ENCODE measurements at regions not wholly inside any gene's neighbourhood (a gene's known extent, or its start where the extent isn't known, plus 50 kb on each side); places are given as distances from the start of the nearest gene placed in this dataset.

DNA sequence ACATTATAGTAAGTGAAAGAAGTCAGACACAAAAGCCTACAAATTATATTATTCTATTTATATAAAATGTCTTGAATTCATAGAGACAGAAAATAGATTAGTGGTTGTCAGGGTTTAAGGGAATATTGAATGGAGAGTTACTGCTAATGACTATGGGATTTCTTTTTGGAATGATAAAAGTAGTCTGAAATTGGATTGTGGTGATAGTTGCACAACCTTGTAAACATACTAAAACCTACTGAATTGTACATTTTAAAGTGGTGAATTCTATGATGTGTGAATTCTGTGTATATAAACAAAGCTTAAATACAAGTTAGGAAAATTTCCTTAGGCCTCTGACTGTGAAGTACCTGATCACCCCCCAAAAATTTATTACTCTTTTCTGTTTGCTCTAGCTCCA is 343.1 kb downstream of the TFAP2B start:
- Histone ChIP-seq H4K20me1 (ENCODE audit: insufficient read depth) (no peaks in the 10 kb centered on the region), H3K36me3 (ENCODE audit: insufficient read depth) (no peaks in the 10 kb centered on the region), H3K4me1 (ENCODE audit: low read depth, poor library complexity, severe bottlenecking) (no peaks in the 10 kb centered on the region), H3K4me3 (IDR thresholded peaks at IDR 0.05; ENCODE audit: insufficient read depth, low read depth, low read length) (no peak overlapping the region), H3K9ac (no peak overlapping the region), H2AFZ (ENCODE audit: low read depth) (no peak overlapping the region), H3K4me2 (no peak overlapping the region), H3K27me3 (ENCODE audit: insufficient read depth, low read depth) (no peaks in the 10 kb centered on the region), H3K27ac (no peak overlapping the region), H3K79me2 (ENCODE audit: insufficient read depth, low read depth) (no peaks in the 10 kb centered on the region)
- TF ChIP-seq, protein P1, sequence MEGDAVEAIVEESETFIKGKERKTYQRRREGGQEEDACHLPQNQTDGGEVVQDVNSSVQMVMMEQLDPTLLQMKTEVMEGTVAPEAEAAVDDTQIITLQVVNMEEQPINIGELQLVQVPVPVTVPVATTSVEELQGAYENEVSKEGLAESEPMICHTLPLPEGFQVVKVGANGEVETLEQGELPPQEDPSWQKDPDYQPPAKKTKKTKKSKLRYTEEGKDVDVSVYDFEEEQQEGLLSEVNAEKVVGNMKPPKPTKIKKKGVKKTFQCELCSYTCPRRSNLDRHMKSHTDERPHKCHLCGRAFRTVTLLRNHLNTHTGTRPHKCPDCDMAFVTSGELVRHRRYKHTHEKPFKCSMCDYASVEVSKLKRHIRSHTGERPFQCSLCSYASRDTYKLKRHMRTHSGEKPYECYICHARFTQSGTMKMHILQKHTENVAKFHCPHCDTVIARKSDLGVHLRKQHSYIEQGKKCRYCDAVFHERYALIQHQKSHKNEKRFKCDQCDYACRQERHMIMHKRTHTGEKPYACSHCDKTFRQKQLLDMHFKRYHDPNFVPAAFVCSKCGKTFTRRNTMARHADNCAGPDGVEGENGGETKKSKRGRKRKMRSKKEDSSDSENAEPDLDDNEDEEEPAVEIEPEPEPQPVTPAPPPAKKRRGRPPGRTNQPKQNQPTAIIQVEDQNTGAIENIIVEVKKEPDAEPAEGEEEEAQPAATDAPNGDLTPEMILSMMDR (conservative IDR thresholded peaks at IDR 0.05; ENCODE audit: low read depth, low read length): no peak

DNA sequence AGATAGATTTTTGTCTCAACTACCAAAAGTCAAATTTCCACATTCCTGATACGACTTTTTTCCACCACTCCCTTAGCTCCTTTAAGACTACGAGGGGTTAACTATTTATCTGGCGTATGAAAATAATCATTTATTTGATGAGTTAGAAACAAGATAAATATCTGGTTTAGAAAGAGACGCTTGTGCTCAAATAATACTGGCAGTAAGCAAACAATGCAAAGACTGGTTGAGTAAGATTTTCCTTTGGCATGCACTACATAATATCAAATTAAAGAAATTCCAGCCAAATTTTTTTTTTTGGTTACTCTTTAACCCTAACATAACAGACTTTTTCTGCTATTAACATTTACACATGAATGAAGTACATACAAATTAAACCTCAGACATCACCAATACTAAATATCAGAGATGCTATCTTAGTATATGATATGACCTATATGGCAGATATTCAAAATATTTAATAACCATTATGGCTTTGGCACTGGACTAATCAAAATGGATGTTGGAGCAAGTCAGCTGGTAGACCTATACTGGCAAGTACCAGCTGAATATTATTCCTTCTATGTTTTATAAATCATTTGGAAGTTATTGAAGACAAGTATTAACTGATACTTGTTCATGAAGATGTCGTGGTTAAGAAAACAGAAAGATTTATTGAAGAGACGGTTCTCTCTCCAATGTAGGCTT is 345.3 kb downstream of the TFAP2B start:
- no peak overlapping the region for H2AFZ ChIP-seq (ENCODE audit: low read depth)
- no peaks in the 10 kb centered on the region for H4K20me1 ChIP-seq (ENCODE audit: insufficient read depth)
- H3K9ac ChIP-seq: no peak overlapping the region
- no peaks in the 10 kb centered on the region for H3K4me1 ChIP-seq (ENCODE audit: low read depth, poor library complexity, severe bottlenecking)
- H3K79me2 ChIP-seq (ENCODE audit: insufficient read depth, low read depth): no peaks in the 10 kb centered on the region
- no peaks in the 10 kb centered on the region for H3K36me3 ChIP-seq (ENCODE audit: insufficient read depth)
- TF ChIP-seq, protein P1 (conservative IDR thresholded peaks at IDR 0.05; ENCODE audit: low read depth, low read length): no peak
- H3K4me2 ChIP-seq: no peak overlapping the region
- no peak overlapping the region for H3K27ac ChIP-seq
- no peak overlapping the region for H3K4me3 ChIP-seq (IDR thresholded peaks at IDR 0.05; ENCODE audit: insufficient read depth, low read depth, low read length)
- no peaks in the 10 kb centered on the region for H3K27me3 ChIP-seq (ENCODE audit: insufficient read depth, low read depth)

DNA sequence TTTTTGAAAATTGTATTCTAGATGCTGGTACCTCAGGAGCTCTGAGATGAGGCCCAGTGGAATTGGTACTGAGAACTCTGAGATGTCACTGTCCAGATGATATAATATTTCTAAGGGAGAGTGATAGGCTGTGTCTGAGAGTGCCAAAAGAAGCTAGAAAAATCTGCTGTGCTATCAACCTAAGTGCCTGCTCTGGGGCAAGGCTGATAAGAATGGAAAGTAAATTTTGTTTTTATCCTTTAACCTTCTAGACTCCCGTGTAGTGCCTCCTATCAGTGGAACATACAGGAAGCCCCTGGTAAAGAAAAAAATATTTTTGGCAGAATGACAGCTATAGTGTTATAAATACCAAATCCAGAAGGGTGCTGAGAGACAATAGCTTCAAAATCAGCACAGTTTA is 348.2 kb downstream of the TFAP2B start:
- H4K20me1 ChIP-seq (ENCODE audit: insufficient read depth): no peaks in the 10 kb centered on the region
- H3K27ac ChIP-seq: no peak overlapping the region
- no peak overlapping the region for H2AFZ ChIP-seq (ENCODE audit: low read depth)
- H3K4me1 ChIP-seq (ENCODE audit: low read depth, poor library complexity, severe bottlenecking): no peaks in the 10 kb centered on the region
- H3K27me3 ChIP-seq (ENCODE audit: insufficient read depth, low read depth): no peaks in the 10 kb centered on the region
- H3K9ac ChIP-seq: no peak overlapping the region
- no peaks in the 10 kb centered on the region for H3K79me2 ChIP-seq (ENCODE audit: insufficient read depth, low read depth)
- no peak overlapping the region for H3K4me2 ChIP-seq
- H3K4me3 ChIP-seq (IDR thresholded peaks at IDR 0.05; ENCODE audit: insufficient read depth, low read depth, low read length): no peak overlapping the region
- TF ChIP-seq, protein P1 (conservative IDR thresholded peaks at IDR 0.05; ENCODE audit: low read depth, low read length): no peak
- H3K36me3 ChIP-seq (ENCODE audit: insufficient read depth): no peaks in the 10 kb centered on the region

DNA sequence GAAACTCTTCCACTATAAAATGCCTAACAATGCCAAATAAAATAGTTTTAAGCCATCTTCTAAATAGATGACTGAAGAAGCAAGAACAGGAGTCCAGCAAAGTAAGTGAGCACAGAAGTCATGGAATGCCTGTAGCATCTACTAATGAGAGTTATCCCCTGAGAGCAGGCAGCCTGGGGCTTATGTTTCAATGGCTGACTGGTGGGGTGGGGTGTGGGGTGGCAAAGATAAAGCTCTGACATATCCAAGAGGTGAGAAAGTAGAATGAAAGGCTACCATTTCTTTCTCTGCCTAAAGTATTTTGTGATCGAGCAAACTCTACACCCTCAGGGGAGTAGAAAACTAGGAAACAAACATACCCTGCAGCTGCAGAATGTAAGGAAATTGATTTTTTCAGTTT is 348.8 kb downstream of the TFAP2B start:
- H3K27me3 ChIP-seq (ENCODE audit: insufficient read depth, low read depth): no peaks in the 10 kb centered on the region
- H3K4me2 ChIP-seq: no peak overlapping the region
- H4K20me1 ChIP-seq (ENCODE audit: insufficient read depth): no peaks in the 10 kb centered on the region
- H3K4me3 ChIP-seq (IDR thresholded peaks at IDR 0.05; ENCODE audit: insufficient read depth, low read depth, low read length): no peak overlapping the region
- H3K9ac ChIP-seq: no peak overlapping the region
- H3K36me3 ChIP-seq (ENCODE audit: insufficient read depth): no peaks in the 10 kb centered on the region
- TF ChIP-seq, protein P1 (conservative IDR thresholded peaks at IDR 0.05; ENCODE audit: low read depth, low read length): no peak
- H2AFZ ChIP-seq (ENCODE audit: low read depth): no peak overlapping the region
- H3K4me1 ChIP-seq (ENCODE audit: low read depth, poor library complexity, severe bottlenecking): no peaks in the 10 kb centered on the region
- no peak overlapping the region for H3K27ac ChIP-seq
- no peaks in the 10 kb centered on the region for H3K79me2 ChIP-seq (ENCODE audit: insufficient read depth, low read depth)
